ENCODE measurements at regions not wholly inside any gene's neighbourhood (a gene's known extent, or its start where the extent isn't known, plus 50 kb on each side); places are given as distances from the start of the nearest gene placed in this dataset.
"Not testable (repeated sequence)": the region's sequence is repeated elsewhere in the genome, so short reads cannot be mapped to it uniquely, and the experiment has no call there.

DNA sequence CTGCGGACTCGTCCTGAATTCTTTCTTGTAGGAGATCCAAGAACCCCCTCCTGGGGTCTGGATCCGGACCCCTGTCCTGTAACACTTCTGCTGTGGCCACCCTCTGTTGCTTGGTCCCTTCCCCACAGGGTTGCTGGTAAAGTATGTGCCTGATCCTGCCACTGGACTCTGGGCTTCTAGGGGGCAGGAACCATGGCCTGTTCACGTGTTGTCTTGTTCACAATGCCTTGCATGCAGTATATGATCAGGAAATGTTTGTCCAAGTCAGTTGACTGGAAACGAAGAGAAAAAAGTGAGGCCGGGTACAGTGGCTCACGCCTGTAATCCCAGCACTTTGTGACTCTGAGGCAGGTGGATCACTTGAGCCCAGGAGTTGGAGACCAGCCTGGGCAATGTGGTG is 139.3 kb upstream of the ALDH1B1 start:
- DNase-seq = peak; percentile 41

DNA sequence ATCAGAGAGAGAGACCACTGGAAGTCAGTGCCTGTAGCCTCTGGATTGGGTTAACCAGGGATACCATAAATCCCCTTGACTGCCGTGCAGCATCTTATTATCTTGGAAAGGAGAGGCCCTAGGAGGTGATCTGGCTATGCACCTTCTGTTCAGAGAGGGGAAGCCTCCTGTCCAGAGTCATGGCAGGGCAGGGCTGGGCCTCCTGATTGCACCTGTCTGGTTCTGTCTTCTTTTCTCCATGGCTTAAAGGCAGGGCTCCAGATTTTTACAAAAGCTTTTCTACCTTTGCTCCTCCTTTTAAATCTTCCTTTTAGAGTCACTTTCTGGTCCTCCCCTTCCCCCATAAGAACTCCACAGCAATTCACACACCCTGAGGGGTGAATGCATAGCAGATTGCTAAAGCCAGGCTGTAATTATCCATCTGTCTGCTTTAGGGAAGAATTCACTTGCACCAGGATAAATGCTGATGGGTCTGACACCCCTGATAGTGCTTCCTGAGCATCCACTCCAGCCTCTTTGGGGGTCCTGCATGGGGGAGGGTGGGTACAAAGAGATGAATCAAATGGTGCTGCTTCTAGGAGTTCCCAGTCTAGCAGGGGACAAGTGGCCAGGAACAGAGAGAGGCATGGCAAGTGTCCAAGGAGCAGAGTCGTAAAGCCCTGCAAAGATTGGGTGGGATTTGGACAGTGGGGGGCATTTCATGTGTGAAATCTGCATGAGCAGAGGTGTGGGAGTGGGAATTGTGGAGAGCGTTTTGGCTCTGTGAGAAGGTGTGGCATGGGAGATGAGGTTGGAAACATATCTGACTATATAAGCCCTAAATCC is 141.3 kb upstream of the ALDH1B1 start:
- peak; percentile 66 for DNase-seq

DNA sequence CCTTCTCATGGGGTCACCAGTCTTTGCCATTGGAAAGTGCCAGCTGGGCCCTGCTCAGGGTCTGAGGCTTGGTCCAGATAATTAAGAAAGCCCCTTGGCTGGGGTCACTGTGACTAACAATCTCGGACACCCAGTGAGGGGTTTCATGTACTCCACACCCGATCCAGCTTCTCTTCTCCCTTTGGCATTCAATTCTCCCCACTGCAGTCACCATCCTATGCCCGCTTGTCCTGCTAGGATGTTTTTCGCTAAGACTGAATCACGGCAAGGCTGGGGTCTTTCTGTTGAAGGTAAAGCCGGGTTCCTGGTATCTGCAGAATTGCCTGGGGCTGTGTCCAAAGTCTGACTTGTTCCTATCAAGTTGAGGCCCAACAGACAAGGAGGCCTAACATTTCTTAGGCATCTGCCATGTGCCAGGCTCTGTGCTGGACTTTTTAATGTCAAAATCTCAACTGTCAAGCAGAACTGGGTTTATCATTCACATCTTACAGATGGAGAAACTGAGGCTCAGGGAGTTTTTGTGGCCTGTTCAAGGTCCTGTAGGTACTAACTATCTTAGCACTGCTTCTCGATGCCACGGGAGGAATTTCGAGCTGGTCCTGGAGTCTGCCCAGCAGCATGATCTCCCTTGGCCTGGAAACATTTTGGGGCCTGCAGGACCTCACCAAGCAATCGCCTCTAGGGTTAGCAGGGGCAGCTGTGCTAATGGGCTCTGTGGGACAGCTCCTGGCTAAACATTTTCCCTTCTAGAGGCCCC is 142.0 kb upstream of the ALDH1B1 start:
- DNase-seq = peak; percentile 33

DNA sequence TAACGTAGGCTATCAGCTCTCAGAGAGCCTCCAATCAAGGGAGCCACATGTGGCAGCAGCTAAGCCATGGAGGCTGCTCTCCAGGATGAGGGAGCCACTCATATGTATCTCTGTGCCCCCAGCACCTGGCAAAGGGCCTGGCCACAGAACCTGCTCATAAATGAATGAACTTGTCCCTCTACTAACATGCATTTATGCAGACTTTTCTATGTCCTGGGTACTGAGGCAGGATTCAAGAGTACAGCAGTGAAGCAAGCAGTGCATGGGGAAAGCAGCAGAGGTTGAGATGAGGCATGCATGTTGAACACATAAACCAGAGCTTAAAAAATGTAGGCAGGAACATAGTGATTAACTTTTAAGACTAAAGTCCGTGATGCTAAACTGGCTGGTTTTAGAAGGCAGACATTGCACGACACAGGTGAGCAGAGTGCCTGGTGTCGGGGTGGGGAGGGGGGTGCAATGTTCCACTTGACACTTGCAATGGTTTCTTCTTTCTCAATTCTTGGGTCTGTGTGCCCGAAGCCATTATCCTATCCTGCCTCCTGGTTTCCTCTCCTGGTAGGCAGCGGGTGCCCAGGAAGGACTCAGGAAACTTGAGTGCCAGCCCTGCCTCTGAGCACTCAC is 142.8 kb upstream of the ALDH1B1 start:
- DNase-seq = peak; percentile 41

DNA sequence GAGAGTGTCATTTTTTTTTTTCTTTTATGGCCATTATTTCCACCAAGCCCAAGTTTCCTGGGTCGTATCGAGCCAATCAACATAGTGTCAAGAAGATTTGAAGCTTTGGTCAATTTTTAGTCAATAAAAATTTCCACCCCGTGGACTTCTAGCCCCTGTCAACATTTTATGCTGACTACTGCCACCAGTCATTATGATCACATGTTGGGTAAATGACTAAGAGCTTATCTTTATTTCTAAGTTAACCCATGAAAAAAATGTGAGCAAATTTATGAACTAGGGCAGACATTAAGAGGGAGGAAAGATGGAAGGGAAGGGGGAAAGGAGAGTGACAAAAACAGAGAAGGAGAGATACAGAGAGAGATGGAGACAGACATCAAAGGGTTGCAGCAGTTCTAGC is 143.5 kb upstream of the ALDH1B1 start:
- DNase-seq = no peak

DNA sequence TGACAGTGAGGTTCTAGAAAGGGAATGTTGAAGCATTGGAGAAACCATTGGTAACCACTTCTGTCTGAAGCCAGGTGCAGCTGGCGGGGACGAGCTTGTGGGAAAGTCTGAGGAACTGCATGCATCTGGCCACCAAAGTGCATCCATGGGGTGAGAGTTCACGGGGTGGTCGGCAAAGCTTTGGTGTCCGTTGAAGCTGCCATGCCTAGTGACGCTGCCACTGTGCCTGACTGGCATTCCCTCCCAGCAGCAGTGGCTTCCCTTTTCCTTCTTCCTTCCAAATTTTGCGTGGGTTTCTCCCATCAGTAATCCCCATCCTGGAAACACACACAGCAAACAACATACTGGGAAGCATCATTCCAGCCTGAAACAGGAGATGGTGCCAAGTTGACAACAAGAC is 145.7 kb upstream of the ALDH1B1 start:
- DNase-seq = no peak

DNA sequence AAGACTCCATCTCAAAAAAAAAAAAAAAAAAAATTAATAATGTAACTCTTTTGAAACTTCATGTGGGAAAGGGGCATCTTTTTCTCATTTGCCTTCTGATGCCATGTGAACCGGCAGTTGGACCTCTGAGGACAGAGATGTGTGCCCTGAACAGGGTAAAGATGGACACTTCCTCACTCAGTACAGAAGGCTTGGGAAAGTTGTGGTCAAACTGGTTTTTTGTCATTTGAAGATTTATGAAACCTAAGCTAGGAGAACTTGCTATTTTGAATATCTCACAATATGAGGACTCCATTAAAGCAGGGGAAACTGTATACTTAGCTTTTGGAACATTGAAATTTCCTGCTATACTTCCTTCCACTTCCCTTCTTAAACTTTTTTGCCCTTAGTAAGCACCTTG is 147.5 kb upstream of the ALDH1B1 start:
- no peak for DNase-seq

DNA sequence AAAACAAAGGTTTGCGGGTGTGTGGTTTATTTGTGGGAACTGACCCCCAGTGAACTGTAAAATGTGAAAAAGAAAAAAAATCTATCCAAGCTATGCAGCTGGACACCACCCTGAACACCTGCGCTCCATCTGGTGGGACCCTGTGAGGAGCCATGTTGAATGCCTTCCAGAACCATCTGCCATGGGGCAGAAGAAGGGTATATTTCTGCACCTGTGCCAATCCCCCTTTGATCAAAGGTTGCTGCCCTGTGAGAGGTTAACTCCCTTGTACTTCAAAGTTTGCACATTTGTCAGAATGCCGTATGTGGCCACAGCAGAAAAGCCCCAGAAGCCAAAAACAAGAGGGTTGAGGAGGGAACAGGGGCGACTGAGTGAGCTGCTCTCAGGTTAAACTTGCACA is 148.5 kb upstream of the ALDH1B1 start:
- DNase-seq = no peak

DNA sequence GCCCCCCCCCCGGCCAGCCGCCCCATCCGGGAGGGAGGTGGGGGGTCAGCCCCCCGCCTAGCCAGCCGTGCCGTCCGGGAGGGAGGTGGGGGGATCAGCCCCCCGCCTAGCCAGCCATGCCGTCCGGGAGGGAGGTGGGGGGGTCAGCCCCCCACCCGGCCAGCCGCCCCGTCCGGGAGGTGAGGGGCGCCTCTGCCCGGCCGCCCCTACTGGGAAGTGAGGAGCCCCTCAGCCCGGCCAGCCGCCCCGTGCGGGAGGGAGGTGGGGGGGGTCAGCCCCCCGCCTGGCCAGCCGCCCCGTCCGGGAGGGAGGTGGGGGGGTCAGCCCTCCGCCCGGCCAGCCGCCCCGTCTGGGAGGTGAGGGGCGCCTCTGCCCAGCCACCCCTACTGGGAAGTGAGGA is 150.4 kb upstream of the ALDH1B1 start:
- not testable (repeated sequence) for DNase-seq

DNA sequence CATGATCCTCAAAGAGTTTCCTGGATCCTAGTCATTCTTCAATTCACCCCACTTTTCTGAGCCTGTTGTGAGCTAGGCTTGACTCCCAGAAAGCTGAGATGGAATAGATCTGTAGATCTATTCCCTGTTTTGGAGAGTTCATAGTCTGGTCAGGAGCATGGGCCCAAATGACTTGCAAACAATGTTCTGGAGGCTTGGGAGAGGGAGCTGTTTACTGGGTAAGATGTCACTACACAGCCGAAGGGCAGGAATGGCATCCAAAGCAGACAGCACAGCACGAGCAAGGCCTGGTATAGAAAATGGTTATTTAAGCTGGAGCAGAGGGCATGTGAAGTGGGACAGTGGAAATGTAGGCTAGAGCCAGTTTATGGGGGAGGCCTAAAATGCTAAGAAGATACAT is 152.5 kb upstream of the ALDH1B1 start:
- peak; percentile 43 for DNase-seq

DNA sequence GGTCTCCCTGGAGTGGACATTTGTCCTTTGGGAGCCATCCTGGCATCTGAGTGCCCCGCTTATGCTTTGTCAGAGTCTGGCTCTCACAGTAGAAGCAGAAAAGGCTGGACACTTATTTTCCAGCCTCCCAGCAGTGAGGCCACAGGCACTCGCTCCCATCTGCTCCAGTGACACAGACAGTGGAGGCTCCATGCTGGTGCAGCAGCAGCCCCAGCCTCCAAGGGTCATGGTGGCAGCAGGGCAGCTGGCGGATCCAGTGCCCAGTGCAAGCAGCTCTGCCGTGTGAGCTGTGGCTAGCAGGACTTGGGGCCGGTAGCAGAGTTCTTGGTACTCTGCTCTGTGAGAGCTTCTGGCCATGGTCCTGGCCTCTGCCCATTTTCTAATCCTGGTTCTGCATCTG is 157.3 kb upstream of the ALDH1B1 start:
- peak; percentile 49 for DNase-seq

DNA sequence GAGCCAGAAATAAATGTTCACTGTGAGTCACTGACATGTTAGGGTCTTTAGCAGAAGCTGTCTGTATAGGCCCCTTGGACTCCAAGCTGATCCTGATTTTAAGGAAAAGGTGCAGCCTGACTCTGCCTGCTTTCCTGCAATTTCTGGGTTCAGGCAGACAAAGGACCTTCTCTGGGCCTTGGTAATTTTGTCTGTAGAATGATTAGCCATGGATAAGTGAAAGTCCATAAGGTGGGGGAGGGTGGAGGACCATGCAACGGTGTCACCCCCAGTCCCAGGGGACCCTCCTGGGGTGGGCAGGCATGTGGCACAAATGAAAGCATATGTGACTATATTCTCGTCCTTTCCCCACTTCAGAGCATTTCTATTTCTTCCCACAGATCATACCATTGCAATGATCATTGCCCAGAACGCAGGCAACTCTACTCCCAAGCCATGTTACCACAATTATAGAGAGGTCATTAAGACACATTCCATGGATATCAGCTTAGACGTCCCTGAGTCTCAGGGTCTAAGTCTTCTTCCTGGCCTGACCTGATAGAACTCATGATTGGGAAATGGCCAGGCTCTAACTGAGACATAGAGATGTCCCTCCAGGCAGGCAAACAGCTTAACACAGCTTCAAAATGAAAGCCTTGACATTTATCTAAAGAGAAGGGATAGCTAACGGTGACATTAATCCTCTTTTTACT is 157.9 kb upstream of the ALDH1B1 start:
- DNase-seq = peak; percentile 38

DNA sequence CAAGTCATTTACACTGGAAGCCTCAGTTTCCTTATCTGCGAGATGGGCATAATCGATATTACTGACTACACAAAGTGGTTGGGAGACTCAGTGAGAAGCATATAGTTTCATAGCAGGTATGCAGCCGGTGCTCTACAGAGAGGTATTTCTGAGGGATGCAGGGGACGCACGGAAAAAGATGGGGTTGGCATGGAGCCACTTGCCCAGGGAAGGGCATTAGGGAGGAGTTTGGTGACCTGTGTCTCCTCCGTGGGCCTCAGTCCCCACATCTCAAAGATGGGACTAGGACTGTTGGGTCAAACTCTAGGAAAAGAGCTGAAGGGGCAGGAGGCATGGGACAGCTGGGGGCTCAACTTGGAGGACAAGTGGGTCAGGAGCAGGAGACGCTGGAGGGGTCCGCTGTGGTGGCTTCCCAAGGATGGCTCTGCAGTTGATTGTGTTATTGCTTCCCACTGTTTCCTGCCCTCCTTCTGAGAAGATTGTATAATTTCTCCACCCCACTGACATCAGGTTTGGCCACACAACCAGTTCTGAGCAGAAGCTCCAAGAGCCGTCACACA is 158.6 kb upstream of the ALDH1B1 start:
- peak; percentile 22 for DNase-seq

DNA sequence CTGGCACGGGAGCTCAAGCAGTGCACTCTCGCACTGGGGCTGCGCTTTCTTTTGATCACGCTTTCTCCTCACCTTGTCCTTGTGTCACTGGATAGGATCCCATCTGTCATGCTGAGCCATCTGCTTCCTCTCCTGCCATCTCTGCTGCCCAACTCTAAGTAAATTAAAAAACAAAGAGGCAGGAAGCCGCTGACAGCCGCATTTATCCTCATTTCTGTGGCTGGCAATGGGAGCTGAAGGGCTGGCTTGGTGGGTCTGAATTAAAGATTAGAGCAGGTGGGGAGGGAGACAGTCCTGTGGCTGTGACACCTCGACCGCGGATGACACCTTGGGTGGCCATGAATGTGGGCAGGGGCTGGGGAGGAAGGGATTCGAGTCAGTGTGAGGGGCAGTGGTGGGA is 159.2 kb upstream of the ALDH1B1 start:
- DNase-seq = peak; percentile 23

DNA sequence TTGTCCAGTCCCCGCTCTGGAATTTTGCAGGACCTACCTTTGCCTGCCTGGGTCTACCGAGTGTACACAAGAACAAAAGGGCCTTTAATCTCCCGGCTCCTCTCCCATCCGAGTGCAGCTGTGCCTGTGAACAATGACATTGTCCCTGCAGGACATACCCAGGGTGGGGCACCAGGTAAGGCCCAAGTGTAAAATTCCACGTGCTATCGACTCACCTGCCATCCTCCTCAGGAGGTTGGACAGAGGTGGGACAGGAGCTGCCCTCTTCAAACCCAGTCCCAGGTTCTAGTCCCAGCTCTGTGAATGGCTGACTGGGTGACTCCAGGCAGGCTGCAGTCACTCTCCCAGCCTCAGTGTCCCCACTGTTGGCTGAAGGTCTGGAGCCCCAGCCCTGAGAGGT is 159.6 kb upstream of the ALDH1B1 start:
- DNase-seq = peak; percentile 69

DNA sequence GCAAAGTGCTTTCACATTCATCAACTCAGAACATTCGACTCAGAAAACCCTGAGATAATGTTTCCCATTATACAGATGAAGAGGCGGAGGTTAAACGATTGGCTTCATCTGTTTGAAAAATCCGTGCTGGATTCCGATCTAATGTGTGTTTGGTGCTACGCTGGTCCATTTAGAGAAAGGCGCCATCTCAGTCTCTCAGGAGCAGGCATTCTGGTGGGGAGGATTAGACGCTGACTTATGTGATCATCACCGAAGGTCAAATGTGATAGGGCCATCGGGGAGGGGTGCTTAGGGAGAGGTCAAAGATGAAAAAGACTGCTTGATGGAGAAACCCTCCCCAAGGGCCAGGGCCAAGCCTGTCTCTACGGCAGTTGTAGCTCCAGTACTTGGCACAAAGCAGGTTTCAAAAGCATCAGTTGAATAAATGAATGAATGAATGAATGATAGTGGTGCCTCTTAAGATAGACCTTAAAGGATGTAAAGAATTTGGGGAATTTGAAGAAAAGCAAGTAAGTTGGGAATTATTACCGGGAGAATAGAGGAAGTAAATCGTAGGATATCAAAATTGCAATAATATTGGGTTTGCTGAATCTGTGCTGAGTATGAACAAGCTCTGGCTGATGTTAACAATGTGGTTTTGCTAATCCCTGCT is 160.6 kb upstream of the SHB start:
- no peak for DNase-seq

DNA sequence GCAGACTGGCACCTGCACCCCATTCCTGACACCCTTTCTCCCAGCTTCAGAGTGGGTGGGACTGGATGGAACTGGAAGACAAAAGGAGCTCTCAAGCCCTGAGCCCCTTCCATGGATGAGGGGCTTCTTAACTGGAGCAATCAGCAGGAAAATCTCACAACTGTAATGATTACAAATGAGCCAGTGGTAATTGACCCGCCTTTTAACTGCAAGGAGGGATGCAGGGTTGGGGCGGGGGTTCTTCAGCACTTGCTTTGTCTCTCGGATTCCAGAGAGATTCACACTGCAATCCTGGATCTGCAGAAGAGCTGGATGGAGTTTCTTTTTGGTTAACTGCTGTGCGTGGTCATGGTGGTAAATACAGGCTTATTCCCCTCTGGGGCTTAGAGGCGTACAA is 160.1 kb upstream of the SHB start:
- DNase-seq = peak; percentile 60

DNA sequence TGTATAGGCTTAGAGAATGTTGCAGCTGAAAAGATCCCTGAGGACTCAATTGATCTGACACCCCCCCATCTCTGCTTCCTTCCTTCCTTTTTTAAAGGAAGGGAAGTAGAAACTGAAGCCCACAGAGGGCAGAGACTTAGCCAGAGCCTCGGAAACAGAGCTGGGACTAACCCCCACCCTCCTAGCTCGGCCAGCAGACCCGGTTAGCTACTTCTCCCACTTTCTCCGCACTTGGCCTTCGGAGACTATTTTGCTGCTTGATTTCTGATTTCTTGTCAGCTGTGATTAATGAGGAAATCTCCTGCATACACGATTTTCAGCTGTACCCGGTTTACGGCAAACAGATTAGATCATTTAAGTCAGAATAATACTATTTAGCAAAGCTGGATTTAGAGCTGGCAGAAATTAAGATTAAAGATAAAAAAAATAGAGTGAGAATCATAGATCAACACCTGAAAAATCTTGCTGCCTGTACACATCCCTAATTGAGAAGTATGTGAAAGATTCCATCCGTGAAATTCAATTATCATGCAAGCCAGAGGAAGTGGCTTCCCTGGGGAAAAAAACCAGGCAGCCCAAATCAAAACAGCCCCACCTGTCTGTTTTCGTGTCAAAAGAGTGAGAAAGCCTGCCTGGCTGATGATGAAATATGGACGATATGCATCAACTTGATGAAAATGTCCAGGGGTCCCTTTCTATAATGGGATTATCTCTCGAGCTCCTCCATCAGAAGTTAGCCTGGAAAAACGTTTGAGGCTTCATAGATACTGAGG is 159.5 kb upstream of the SHB start:
- no peak for DNase-seq

DNA sequence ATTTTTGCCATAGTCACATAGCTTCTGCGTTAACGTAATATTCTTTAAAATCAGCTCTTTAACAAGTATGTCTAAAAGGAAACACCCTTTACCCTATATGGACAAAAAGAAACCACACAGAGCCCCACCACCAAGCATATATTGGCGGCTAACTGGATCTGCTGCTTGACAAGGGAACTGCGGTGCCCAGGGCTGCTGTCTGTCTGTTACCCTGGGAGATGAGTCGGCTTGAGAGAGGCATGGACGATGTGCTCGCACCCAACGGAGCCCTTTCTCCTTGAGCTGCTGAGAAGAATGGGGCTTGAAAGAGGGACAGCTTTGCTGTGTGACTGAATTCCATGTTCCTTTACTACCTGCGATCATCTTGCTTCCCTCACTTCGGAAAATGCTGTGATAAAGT is 158.6 kb upstream of the SHB start:
- peak; percentile 78 for DNase-seq

DNA sequence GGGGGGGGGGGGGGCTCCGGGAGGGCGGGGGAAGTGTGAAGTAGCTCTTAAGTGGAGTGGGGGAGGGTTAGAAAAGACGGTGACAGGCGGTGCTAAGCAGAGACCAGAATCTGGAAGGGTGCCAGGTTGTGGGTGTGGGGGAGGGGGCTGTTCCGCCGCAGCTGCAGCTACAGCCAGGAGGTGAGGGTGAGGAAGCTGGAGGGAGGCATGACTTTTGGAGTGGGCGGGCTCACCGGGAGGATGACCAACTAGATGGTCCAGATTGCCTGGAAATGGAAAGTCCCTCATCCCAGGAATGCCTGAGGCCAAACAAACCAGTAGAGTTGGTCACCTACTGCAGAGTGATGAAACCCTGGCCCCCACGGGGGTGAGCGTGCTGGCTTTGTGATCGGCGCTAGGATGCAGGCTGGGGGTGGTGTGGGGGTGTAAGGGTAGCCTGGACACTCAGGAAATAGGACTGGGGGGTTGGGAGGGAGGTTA is 158.1 kb upstream of the SHB start:
- DNase-seq = peak; percentile 97

DNA sequence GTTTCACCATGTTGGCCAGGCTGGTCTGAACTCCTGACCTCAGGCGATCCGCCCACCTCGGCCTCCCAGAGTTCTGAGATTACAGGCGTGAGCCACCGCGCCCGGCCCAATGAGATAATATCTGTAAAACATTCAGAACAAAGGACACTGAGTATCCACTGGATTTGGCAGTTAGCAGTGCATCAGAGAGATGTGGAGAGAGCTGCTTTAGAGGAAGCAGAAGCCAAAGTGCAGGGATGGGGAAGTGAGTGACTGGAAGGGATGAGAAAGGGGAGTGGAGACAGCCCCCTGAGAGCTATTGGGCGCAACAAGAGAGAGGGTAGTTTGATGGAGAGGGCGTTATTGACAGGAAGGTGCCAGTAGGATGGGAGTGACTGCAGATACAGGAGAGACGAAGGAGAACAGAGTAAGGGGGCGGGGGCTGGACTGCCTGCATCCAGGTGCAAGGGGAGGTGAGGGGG is 157.5 kb upstream of the SHB start:
- peak; percentile 71 for DNase-seq

Data from islet precursor cell (in vitro differentiated cells).